ENCODE measurements at regions not wholly inside any gene's neighbourhood (a gene's known extent, or its start where the extent isn't known, plus 50 kb on each side); places are given as distances from the start of the nearest gene placed in this dataset.
"Not testable (repeated sequence)": the region's sequence is repeated elsewhere in the genome, so short reads cannot be mapped to it uniquely, and the experiment has no call there.

GRCh38 chr1:30654188-30654587 lies 69.2 kb downstream of the MATN1 start:
- no peaks in the 10 kb centered on the region for H3K27me3 ChIP-seq (ENCODE audit: control insufficient read depth, insufficient read depth, low read length, poor library complexity, severe bottlenecking)
- no peak overlapping the region for H3K27ac ChIP-seq (ENCODE audit: low read depth, low read length)
- peaks cover 10% of the 10 kb centered on the region for H3K4me1 Mint-ChIP-seq
- H3K27ac Mint-ChIP-seq, result no peak overlapping the region
- H3K4me3 Mint-ChIP-seq, result no peak overlapping the region
- no peak overlapping the region for H3K9ac ChIP-seq (ENCODE audit: extremely low read depth, low read length, poor library complexity, severe bottlenecking)
- peaks cover 7% of the 10 kb centered on the region for H3K4me1 ChIP-seq (ENCODE audit: control insufficient read depth, insufficient read depth, low read length)
- H3K4me3 ChIP-seq (ENCODE audit: low read length), result no peak overlapping the region
- no peaks in the 10 kb centered on the region for H3K9me3 ChIP-seq (ENCODE audit: control insufficient read depth, low read length)
- TF ChIP-seq CTCF (conservative IDR thresholded peaks at IDR 0.05), result no peak
- peak; percentile 24 for DNase-seq
- H3K27me3 Mint-ChIP-seq (ENCODE audit: insufficient read depth), result no peaks in the 10 kb centered on the region
- 87 to 92% methylated on average over 5 of the region's 5 CpGs for WGBS, 2 experiments (ENCODE audit: insufficient coverage in 1 of 2, insufficient read length in 1 of 2)
- no peaks in the 10 kb centered on the region for H3K36me3 Mint-ChIP-seq (ENCODE audit: low read depth)
- peaks cover 15% of the 10 kb centered on the region for H3K9me3 Mint-ChIP-seq
- no peaks in the 10 kb centered on the region for H3K36me3 ChIP-seq (ENCODE audit: control insufficient read depth, insufficient read depth, low read length)

DNA sequence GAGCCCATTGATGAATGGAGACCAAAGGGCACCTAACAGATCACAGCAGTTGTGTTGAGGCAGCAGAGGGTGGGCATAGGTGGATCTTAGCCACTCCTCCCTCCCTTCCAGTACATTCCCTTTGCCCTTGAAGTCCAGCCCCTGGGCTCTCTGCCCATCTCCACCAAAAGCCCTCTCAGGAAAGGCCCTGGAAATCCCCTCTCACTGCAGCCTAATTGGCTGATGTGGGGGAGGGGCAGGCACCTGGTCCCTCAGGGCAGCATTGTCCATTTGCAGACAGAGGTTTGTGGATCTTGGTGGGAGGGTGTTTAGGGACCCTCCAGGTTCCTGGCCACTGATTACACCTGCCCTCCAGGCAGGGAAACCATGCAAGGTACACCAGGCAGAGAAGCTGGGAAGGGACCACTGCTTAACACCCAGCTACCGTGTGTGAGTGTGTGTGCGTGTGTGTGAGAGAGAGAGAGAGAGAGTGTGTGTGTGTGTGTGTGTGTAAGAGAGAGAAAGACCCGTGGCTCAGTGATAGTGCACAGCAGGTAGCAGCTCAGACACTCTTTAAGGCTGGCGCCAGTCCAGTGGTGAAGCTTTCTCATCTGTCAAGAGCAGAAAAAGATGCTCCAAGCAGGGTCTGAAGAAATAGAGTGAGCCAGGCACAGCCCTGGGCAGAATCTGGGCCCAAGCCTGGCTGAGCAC lies 71.1 kb downstream of the MATN1 start:
- Histone ChIP-seq H3K27me3 (ENCODE audit: control insufficient read depth, insufficient read depth, low read length, poor library complexity, severe bottlenecking) (no peaks in the 10 kb centered on the region), H3K36me3 (ENCODE audit: control insufficient read depth, insufficient read depth, low read length) (no peaks in the 10 kb centered on the region), H3K27ac (ENCODE audit: low read depth, low read length) (no peak overlapping the region), H3K4me3 (ENCODE audit: low read length) (no peak overlapping the region), H3K9me3 (ENCODE audit: control insufficient read depth, low read length) (no peaks in the 10 kb centered on the region), H3K9ac (ENCODE audit: extremely low read depth, low read length, poor library complexity, severe bottlenecking) (no peak overlapping the region), H3K4me1 (ENCODE audit: control insufficient read depth, insufficient read depth, low read length) (peaks cover 7% of the 10 kb centered on the region)
- H3K4me3 Mint-ChIP-seq, result no peak overlapping the region
- peaks cover 15% of the 10 kb centered on the region for H3K9me3 Mint-ChIP-seq
- 63 to 64% methylated on average over 4 of the region's 4 CpGs for WGBS, 2 experiments (ENCODE audit: insufficient coverage in 1 of 2, insufficient read length in 1 of 2)
- no peaks in the 10 kb centered on the region for H3K36me3 Mint-ChIP-seq (ENCODE audit: low read depth)
- no peaks in the 10 kb centered on the region for H3K27me3 Mint-ChIP-seq (ENCODE audit: insufficient read depth)
- peaks cover 13% of the 10 kb centered on the region for H3K4me1 Mint-ChIP-seq
- TF ChIP-seq CTCF (conservative IDR thresholded peaks at IDR 0.05), result no peak
- H3K27ac Mint-ChIP-seq, result peak overlapping the region; percentile 90
- DNase-seq, result peak; percentile 64

GRCh38 chr1:30651395-30651794 lies 72.0 kb downstream of the MATN1 start:
- not testable (repeated sequence) for H3K9me3 ChIP-seq (ENCODE audit: control insufficient read depth, low read length); H3K4me3 Mint-ChIP-seq; H3K27me3 Mint-ChIP-seq (ENCODE audit: insufficient read depth); H3K27me3 ChIP-seq (ENCODE audit: control insufficient read depth, insufficient read depth, low read length, poor library complexity, severe bottlenecking); H3K27ac ChIP-seq (ENCODE audit: low read depth, low read length); H3K36me3 Mint-ChIP-seq (ENCODE audit: low read depth); H3K27ac Mint-ChIP-seq; H3K9ac ChIP-seq (ENCODE audit: extremely low read depth, low read length, poor library complexity, severe bottlenecking); H3K4me1 ChIP-seq (ENCODE audit: control insufficient read depth, insufficient read depth, low read length); H3K36me3 ChIP-seq (ENCODE audit: control insufficient read depth, insufficient read depth, low read length); H3K4me3 ChIP-seq (ENCODE audit: low read length)
- DNase-seq, result peak; percentile 25
- peaks cover 13% of the 10 kb centered on the region for H3K4me1 Mint-ChIP-seq
- H3K9me3 Mint-ChIP-seq, result peaks cover 17% of the 10 kb centered on the region
- 79 to 82% methylated on average over 4 to 5 of the region's 5 CpGs for WGBS, 2 experiments (ENCODE audit: insufficient coverage in 1 of 2, insufficient read length in 1 of 2)

GRCh38 chr1:30650968-30651320 lies 72.4 kb downstream of the MATN1 start:
- no peaks in the 10 kb centered on the region for H3K36me3 Mint-ChIP-seq (ENCODE audit: low read depth)
- TF ChIP-seq CTCF (conservative IDR thresholded peaks at IDR 0.05), result no peak
- peaks cover 7% of the 10 kb centered on the region for H3K9me3 ChIP-seq (ENCODE audit: control insufficient read depth, low read length)
- H3K9ac ChIP-seq (ENCODE audit: extremely low read depth, low read length, poor library complexity, severe bottlenecking), result no peak overlapping the region
- peaks cover 7% of the 10 kb centered on the region for H3K4me1 ChIP-seq (ENCODE audit: control insufficient read depth, insufficient read depth, low read length)
- peaks cover 14% of the 10 kb centered on the region for H3K4me1 Mint-ChIP-seq
- WGBS, 2 experiments (ENCODE audit: insufficient coverage in 1 of 2, insufficient read length in 1 of 2), result 92 to 94% methylated on average over 7 of the region's 7 CpGs
- no peaks in the 10 kb centered on the region for H3K36me3 ChIP-seq (ENCODE audit: control insufficient read depth, insufficient read depth, low read length)
- H3K27me3 ChIP-seq (ENCODE audit: control insufficient read depth, insufficient read depth, low read length, poor library complexity, severe bottlenecking), result no peaks in the 10 kb centered on the region
- no peak overlapping the region for H3K27ac Mint-ChIP-seq
- peak; percentile 40 for DNase-seq
- H3K9me3 Mint-ChIP-seq, result peaks cover 17% of the 10 kb centered on the region
- no peak overlapping the region for H3K27ac ChIP-seq (ENCODE audit: low read depth, low read length)
- H3K4me3 ChIP-seq (ENCODE audit: low read length), result no peak overlapping the region
- H3K4me3 Mint-ChIP-seq, result no peak overlapping the region
- H3K27me3 Mint-ChIP-seq (ENCODE audit: insufficient read depth), result no peaks in the 10 kb centered on the region

Data from endodermal cell (in vitro differentiated cells).